HEK293 (cell line): ENCODE measurements at regions not wholly inside any gene's neighbourhood (a gene's known extent, or its start where the extent isn't known, plus 50 kb on each side); places are given as distances from the start of the nearest gene placed in this dataset.

Experiments used
- BCL11A ChIP-seq: fragments of 450-650 bp; formaldehyde crosslinking; IDR thresholded peaks from 2 replicates; pipeline ENCODE4 v1.5.1; 2016; ENCODE audit warnings: low read depth, missing biosample characterization, missing genetic modification characterization
- CTCF ChIP-seq: fragments of 450-650 bp; formaldehyde crosslinking; IDR thresholded peaks from 2 replicates; pipeline ENCODE4 v1.5.1; 2016; ENCODE audit warnings: missing biosample characterization, missing genetic modification characterization
- KLF9 ChIP-seq: fragments of 450-650 bp; formaldehyde crosslinking; IDR thresholded peaks from 2 replicates; pipeline ENCODE4 v1.5.1; 2016; ENCODE audit warnings: missing biosample characterization, missing genetic modification characterization, low read depth
- MYNN ChIP-seq: fragments of 450-650 bp; formaldehyde crosslinking; IDR thresholded peaks from 2 replicates; pipeline ENCODE4 v1.5.1; 2016; ENCODE audit warnings: missing biosample characterization, missing genetic modification characterization, borderline replicate concordance
- PRDM4 ChIP-seq: fragments of 450-650 bp; formaldehyde crosslinking; IDR thresholded peaks from 2 replicates; pipeline ENCODE4 v1.5.1; 2017; ENCODE audit warnings: missing biosample characterization, missing genetic modification characterization
- SALL2 ChIP-seq: fragments of 450-650 bp; formaldehyde crosslinking; IDR thresholded peaks from 2 replicates; pipeline ENCODE4 v1.5.0; 2017; ENCODE audit warnings: missing biosample characterization, mild to moderate bottlenecking, missing genetic modification characterization, borderline replicate concordance
- YY1 ChIP-seq: fragments of 450-650 bp; formaldehyde crosslinking; IDR thresholded peaks from 2 replicates; pipeline ENCODE4 v1.5.1; 2018; ENCODE audit warnings: missing biosample characterization, missing genetic modification characterization
- ZIC2 ChIP-seq: fragments of 450-650 bp; formaldehyde crosslinking; IDR thresholded peaks from 2 replicates; pipeline ENCODE4 v1.5.1; 2016; ENCODE audit warnings: missing biosample characterization, missing genetic modification characterization
- ZNF148 ChIP-seq: fragments of 450-650 bp; formaldehyde crosslinking; IDR thresholded peaks from 2 replicates; pipeline ENCODE4 v1.5.0; 2017; ENCODE audit warnings: missing biosample characterization, missing genetic modification characterization, borderline replicate concordance
- ZNF24 ChIP-seq: fragments of 450-650 bp; formaldehyde crosslinking; IDR thresholded peaks from 2 replicates; pipeline ENCODE4 v1.5.1; 2016; ENCODE audit warnings: missing biosample characterization, missing genetic modification characterization
- ZNF274 ChIP-seq, 2 experiments: fragments of 200-500 bp in 1 of 2; fragments of 450-650 bp in 1 of 2; sonication (Bioruptor generic) in 1 of 2; formaldehyde crosslinking in 1 of 2; IDR thresholded peaks; 2 replicates each; pipeline versions ENCODE4 v1.5.1 to v1.6.1; 2014 to 2016; ENCODE audit warnings: borderline replicate concordance in 1 of 2, inconsistent platforms in 1 of 2, low read length in 1 of 2, missing biosample characterization in 1 of 2, missing genetic modification characterization in 1 of 2
- ZNF423 ChIP-seq: fragments of 450-650 bp; formaldehyde crosslinking; IDR thresholded peaks from 2 replicates; pipeline ENCODE4 v1.5.1; 2016; ENCODE audit warnings: missing biosample characterization, missing genetic modification characterization
- ZNF521 ChIP-seq: fragments of 450-650 bp; formaldehyde crosslinking; IDR thresholded peaks from 2 replicates; pipeline ENCODE4 v1.5.1; 2017; ENCODE audit warnings: missing biosample characterization, mild to moderate bottlenecking, missing genetic modification characterization
- ZSCAN16 ChIP-seq: fragments of 450-650 bp; formaldehyde crosslinking; IDR thresholded peaks from 2 replicates; pipeline ENCODE4 v1.5.1; 2016; ENCODE audit warnings: missing biosample characterization, missing genetic modification characterization

GRCh38 chr3:13700362-13700761, 151.4 kb downstream of the FBLN2 start:
- TF ChIP-seq MYNN (tag by site-specific recombination) (no peak), CTCF (tag by site-specific recombination) (no peak), ZNF521 (tag by site-specific recombination) (no peak), ZIC2 (tag by site-specific recombination) (no peak), ZNF24 (no peak), ZNF423 (tag by site-specific recombination) (no peak), PRDM4 (tag by site-specific recombination) (no peak), ZNF148 (tag by site-specific recombination) (no peak), SALL2 (tag by site-specific recombination) (no peak), ZSCAN16 (no peak), KLF9 (tag by site-specific recombination) (no peak), YY1 (tag by site-specific recombination) (no peak), ZNF274 (IDR thresholded peaks at IDR 0.05; ENCODE audit: low read length) (no peak), ZNF274 (tag by site-specific recombination; IDR thresholded peaks at IDR 0.05; ENCODE audit: borderline replicate concordance) (no peak), BCL11A (tag by site-specific recombination) (no peak)
